ENCODE measurements at regions not wholly inside any gene's neighbourhood (a gene's known extent, or its start where the extent isn't known, plus 50 kb on each side); places are given as distances from the start of the nearest gene placed in this dataset.
A peak's percentile ranks its signal among the peaks of the same experiment; 100 is the strongest.
"Not testable (repeated sequence)": the region's sequence is repeated elsewhere in the genome, so short reads cannot be mapped to it uniquely, and the experiment has no call there.

DNA sequence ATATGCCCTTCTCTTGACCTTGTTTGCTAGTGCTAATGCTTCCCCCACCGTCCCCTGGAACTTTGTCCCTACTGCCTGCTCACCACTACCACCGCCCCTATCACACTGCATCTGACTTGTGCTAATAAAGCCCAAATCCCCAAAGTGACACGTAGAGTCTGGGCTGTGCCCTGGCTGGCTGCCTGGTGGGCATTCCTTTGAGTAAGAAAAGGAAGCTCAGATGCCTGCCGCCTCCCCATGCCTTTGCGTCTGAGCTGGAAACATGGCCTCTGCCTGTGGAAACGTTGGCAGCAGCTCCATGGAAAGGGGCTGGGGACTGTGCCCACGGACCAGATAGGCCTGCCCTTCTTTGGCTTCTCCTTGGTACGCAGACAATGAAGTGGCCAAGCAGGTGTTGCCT, 138.3 kb downstream of the CYP26A1 start:
- in situ Hi-C loops (cut with HindIII; ENCODE audit: low pct_ligation_motif_present, low pct_unique_long_range_greater_than_20kb, low sequenced_read_pairs), result no loop called here

DNA sequence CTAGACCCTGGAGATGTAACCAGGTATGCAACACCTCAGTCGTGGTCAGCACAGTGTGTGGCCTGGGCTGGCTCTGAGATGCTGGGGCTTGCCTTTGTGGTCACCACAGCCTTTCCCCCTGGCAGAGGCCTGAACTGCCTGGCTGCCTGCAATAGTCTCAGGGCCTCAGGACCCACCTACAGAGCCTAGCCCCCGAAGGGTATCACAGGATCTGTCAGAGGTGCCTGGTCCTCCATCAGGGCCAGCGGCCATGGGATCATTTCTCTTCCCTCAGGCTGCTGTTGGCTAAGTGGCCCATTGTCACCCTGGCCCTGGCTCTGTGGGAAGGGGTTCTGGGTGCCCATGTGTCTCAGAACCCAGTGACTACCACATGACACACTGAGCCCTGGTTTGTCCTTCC, 141.6 kb downstream of the CYP26A1 start:
- in situ Hi-C loops (cut with HindIII; ENCODE audit: low pct_ligation_motif_present, low pct_unique_long_range_greater_than_20kb, low sequenced_read_pairs), result no loop called here
- DNase-seq, result no peak

More for the DNA sequence above, 138.3 kb downstream of the CYP26A1 start:
- DNase-seq, result no peak

DNA sequence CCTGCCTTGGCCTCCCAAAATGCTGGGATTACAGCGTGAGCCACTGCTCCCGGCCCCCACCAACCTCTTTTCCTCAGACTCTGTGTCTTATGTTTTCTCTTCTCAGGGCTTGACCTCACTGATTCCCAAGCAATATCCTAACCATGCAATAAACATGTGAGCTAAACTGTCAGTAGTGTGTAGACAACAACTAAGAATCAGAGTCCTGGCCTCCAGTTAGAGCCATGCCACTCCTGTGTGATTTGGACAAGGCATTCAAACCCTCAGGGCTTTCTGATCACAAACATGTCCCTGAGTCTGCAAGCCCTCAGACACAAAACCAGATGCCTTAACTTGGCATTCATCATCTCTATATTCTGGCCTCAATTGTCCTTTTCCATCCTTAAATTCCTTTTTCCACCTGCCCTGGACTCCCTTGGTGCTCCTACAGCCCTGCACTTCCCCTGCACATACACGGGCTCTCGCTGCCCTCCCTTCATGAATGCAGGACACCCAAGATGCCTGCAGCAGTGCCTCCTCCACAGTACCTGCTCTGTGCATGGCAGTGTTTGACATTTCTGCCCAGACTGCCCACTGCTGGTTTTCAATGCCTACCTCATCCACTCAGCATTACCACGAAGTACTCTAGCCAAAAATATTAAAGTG, 142.8 kb downstream of the CYP26A1 start:
- no peak for DNase-seq
- in situ Hi-C loops (cut with HindIII; ENCODE audit: low pct_ligation_motif_present, low pct_unique_long_range_greater_than_20kb, low sequenced_read_pairs), result no loop called here

DNA sequence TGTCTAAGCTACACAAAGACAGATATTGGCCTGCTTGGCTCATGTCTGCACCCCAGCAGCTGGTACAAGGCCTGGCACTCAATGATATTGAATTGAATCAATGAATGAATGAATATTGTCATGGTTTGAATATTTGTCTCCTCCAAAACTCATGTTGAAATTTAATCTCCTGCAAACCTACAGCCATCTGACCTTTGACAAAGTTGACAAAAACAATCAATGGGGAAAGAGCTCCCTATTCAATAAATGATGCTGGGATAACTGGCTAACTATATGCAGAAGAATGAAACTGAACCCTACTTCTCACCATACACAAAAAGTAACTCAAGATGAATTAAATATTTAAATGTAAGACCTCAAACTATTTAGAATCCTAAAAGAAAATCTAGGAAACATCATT, 144.7 kb downstream of the CYP26A1 start:
- no peak for DNase-seq
- in situ Hi-C loops (cut with HindIII; ENCODE audit: low pct_ligation_motif_present, low pct_unique_long_range_greater_than_20kb, low sequenced_read_pairs), result no loop called here

DNA sequence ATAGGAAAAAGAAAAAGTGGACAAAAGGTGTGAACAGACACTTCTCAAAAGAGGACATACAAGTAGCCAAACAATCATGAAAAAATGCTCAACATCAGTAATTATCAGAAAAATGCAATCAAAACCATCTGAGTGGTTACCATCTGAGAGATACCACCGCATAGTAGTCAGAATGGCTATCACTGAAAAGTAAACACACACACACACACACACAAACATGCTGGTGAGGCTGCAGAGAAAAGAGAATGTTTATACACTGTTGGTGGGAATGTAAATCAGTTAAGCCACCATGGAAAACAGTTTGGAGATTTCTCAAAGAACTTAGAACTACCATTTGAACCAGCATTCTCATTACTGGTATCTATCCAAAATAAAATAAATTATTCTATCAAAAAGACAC, 145.7 kb downstream of the CYP26A1 start:
- in situ Hi-C loops (cut with HindIII; ENCODE audit: low pct_ligation_motif_present, low pct_unique_long_range_greater_than_20kb, low sequenced_read_pairs), result no loop called here
- no peak for DNase-seq

DNA sequence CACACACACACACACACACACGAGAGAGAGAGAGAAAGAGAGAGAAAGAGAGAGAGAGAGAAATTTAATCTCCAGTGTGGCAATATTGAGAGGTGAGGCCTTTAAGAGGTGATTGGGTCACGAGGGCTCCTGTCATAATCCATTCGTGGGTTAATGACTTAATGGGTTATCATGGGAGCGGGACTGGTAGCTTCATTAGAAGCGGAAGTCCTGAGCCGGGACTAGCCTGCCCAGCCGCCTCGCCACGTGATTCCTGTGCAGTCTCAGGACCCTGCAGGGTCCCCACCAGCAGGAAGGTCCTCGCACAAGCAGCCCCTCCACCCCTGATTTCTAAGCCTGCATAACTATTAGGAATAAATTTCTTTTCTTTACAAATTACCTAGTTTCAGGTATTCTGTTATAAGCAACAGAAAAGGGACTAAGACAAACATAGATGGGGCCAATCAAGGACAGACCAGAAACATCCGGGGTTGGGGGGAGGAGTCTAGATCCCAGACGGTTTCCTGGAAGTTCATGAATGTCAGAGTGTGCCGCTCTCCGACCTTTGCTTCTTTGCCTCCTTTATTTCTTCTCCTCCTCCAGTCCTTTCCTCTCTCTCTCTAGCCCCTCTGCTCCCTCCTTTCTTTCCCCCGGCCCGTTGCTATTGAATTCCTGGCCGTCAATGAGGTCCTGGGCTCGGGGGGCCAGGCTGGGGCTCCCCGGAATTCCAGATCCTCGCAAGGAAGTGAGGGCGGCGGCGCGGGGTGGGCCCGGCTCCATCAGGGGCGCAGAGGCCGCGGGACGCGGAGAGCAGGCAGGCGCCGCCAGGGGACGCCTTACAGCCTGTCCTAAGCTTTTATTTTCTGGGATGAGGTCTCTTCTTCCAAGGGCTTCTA, 146.8 kb downstream of the CYP26A1 start:
- in situ Hi-C loops (cut with HindIII; ENCODE audit: low pct_ligation_motif_present, low pct_unique_long_range_greater_than_20kb, low sequenced_read_pairs), result no loop called here
- DNase-seq, result no peak

DNA sequence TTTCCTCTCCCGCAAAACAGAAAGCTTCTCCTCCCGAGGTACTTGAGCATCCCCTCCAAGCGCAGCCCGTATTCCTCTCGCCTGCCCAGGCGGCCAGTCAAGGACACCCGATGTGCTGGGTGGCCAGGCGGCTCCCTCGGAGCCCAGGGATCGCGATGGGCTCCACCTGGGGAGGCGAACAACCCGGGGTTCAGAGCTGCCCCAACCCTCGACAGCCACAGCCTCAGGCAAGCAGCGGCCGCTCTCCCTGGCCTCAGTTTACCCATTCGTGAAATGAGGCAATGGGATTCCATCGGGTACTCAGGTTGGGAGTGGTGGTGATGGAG, 147.4 kb downstream of the CYP26A1 start:
- no peak for DNase-seq
- in situ Hi-C loops (cut with HindIII; ENCODE audit: low pct_ligation_motif_present, low pct_unique_long_range_greater_than_20kb, low sequenced_read_pairs), result no loop called here

DNA sequence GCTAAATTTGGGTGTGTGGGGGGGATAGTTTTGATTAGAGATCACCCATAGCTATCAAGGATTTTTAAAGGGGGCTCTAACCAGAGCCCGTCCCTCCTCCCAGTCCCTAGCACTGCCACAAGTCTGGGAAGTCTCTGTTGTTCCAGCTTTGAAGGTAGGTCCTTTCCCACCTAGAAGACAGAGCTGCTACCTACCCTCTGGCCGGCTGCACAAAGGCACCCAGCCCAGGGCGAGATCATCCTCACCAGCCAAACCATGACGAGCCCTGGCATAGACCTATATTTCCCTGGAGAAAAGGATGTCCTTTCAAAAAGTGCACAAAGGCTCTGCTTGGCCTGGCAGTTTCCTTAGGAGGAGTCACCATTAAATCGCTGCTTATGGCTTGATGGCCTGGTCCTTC, 147.8 kb downstream of the CYP26A1 start:
- DNase-seq, result no peak
- in situ Hi-C loops (cut with HindIII; ENCODE audit: low pct_ligation_motif_present, low pct_unique_long_range_greater_than_20kb, low sequenced_read_pairs), result no loop called here

DNA sequence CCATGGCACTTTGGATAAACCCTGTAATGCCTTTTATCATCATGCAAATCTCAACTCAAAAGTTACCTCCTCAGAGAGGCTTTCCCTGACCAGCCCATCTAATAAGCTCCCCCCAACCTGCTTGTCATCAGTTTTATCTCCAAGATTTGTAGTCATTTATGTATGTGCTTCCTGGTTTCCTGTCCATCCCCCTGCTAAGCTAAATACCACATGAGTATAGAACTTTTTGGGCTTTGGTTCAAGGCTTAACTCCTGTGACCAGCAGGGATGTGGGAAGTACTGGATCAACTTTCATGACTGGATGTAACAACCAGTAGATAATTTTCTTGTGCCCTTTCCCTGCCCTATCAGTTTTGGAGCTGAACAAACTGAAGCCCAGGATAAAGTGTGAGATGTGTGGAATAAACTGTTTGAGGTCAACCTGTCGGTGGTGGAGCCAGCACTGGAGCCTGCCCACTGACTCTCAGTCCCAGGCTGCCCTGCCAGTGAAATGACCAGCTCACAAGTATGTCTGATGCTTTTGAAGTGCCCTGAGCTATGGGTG, 148.6 kb downstream of the CYP26A1 start:
- in situ Hi-C loops (cut with HindIII; ENCODE audit: low pct_ligation_motif_present, low pct_unique_long_range_greater_than_20kb, low sequenced_read_pairs), result no loop called here

DNA sequence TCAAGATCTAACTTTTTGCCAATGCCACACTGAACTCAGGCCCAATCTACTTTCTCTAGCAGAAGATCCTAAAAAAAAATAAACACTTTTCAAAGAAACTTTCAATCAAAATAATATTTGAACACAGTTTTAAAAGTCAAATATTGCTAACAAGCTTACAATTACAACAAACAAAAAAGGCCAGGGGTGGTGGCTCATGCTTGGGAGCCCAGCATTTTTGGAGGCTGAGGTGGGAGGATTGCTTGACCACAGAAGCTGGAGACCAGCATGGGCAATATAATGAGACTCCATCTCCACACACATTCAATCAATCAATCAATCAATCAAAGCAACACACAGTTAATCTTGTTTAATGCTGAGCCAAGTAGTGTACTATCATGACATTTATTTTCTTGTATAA, 149.2 kb downstream of the CYP26A1 start:
- DNase-seq, result no peak
- in situ Hi-C loops (cut with HindIII; ENCODE audit: low pct_ligation_motif_present, low pct_unique_long_range_greater_than_20kb, low sequenced_read_pairs), result no loop called here

More for the DNA sequence above, 148.6 kb downstream of the CYP26A1 start:
- no peak for DNase-seq

DNA sequence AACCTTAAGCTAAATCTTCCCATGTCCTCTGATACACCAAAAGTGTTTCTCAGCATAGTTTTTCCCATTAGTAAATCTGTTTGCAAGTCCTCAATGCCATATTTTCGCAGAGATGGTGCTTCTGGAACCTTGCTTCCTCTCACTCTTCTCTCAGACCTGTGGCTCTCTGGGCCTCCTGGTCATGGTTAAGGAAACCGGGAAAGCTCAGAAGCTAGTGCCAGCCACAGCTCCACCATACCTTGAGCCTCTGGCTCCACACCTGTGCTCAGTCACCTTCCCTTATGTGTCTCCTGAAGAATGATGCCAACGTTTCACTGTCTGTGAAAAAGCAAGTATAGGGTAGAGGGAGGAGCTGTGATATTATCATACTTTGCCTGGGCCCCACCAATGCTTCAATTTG, 149.6 kb downstream of the CYP26A1 start:
- in situ Hi-C loops (cut with HindIII; ENCODE audit: low pct_ligation_motif_present, low pct_unique_long_range_greater_than_20kb, low sequenced_read_pairs), result no loop called here

DNA sequence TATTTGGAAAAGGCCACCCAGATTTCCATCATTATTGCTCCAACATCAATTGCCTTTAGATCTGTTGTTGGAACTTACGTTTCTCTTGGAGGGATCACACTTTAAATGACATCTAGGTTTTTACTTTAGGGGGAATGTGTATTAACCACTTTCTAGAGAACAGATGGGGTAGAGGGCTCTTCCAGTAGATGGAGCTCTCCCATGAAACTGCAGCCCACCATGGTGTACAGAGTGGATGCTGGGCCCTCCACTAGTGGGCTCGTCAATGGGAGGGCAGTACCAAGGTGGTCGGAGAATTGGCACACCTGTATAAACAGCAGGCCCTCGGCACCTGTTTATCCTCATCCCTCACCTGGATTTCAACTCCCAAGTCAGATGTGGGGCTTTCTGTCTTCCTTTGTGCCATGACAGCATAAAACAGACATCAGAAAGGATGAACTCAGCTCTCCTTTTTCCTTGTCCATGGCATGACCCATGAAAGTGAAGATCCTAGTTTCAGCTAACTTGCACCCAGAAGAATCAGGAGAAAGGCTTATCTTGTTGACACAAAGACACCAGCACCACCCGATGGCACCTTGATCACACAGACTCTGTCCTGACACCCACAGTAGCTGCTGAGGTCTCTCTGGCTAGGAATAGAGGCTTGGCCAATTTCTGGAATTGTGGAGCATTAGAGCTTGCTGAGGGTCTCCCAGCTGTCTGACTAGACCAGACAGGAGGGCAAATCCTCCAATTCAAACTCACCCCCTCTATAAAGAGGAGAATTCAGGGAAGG, 150.5 kb downstream of the CYP26A1 start:
- peak; percentile 12 for DNase-seq
- in situ Hi-C loops (cut with HindIII; ENCODE audit: low pct_ligation_motif_present, low pct_unique_long_range_greater_than_20kb, low sequenced_read_pairs), result no loop called here

More for the DNA sequence above, 149.6 kb downstream of the CYP26A1 start:
- no peak for DNase-seq

DNA sequence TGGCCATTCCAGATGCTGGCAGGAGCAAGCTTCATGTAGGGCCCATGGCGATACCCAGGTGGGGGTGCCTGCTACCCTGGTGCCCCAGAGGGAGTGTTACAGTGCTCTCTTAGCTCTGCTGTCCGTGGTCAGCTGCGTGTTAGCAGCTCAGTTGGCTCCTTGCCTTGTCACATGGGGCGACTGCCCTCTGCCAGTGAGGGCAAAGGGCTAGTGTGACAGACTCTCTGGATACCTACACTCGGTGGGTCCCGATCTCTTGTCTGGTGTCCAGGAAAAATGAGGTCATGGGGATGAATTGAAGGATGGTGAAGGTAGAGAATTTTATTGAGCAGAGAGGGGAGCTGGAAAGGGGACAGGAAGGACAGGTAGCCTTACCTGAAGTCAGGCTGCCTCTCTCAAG, 152.2 kb downstream of the CYP26A1 start:
- no peak for DNase-seq
- in situ Hi-C loops (cut with HindIII; ENCODE audit: low pct_ligation_motif_present, low pct_unique_long_range_greater_than_20kb, low sequenced_read_pairs), result no loop called here

DNA sequence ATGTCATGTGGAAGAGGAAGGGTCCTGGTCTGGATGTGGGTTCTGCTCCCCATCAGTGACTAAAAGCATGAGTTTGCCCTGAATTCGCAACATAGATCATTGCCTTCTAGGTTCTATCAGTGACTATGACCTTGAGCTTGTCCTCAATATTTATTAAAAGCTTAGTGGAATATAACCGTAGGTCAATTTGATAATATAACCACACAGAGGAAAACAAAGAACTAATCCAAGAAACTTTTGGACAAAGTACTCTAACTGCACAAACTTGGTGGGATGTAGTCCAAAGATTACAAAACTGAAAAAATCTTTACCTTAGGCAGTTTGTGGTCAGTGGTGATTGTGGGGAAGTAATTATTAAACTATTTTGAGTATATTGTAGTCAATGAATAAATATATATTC, 152.9 kb downstream of the CYP26A1 start:
- DNase-seq, result no peak
- in situ Hi-C loops (cut with HindIII; ENCODE audit: low pct_ligation_motif_present, low pct_unique_long_range_greater_than_20kb, low sequenced_read_pairs), result no loop called here

DNA sequence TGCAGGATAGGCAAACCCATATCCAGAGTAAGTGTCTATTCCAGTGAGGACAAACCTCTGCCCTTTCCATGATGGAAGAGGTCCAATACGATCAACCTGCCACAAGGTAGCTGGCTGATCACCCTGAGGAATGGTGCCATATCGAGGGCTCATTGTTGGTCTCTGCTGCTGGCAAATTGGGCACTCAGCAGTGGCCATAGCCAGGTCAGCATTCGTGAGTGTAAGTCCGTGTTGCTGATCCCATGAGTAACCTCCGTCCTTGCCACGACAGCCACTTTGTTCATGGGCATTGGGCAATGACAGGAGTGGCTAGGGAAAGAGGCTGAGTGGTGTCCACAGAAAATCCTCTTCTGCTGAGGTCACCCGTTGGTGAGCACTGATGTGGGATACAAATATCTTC, 156.9 kb downstream of the CYP26A1 start:
- DNase-seq; in situ Hi-C loops (cut with HindIII; ENCODE audit: low pct_ligation_motif_present, low pct_unique_long_range_greater_than_20kb, low sequenced_read_pairs): not testable (repeated sequence)

DNA sequence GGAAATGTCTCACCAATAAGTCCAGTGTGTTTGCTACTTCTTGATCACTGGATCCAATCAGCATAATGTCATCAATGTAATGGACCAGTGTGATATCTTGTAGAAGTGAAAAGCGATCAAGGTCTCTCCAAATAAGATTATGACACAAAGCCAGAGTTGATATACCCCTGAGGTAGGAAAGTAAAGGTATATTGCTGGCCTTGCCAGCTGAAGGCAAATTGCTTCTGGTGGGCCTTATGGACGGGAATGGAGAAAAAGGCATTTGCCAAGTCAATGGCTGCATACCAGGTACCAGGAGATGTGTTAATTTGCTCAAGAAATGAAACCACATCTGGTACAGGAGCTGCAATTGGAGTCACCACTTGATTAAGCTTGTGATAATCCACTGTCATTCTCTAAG, 158.5 kb downstream of the CYP26A1 start:
- in situ Hi-C loops (cut with HindIII; ENCODE audit: low pct_ligation_motif_present, low pct_unique_long_range_greater_than_20kb, low sequenced_read_pairs); DNase-seq: not testable (repeated sequence)

DNA sequence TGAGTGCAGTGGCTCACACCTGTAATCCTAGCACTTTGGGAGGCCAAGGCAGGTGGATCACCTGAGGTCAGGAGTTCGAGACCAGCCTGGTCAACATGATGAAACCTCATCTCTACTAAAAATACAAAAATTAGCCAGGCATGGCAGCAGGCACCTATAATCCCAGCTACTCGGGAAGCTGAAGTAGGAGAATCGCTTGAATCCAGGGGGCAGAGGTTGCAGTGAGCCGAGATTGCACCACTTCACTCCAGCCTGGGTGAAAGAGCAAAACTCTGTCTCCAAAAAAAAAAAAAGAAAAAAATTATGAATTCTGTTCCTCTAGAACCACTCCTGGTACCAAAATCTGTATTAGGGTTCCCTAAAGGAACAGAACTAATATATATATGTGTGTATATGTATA, 161.2 kb downstream of the CYP26A1 start:
- DNase-seq; in situ Hi-C loops (cut with HindIII; ENCODE audit: low pct_ligation_motif_present, low pct_unique_long_range_greater_than_20kb, low sequenced_read_pairs): not testable (repeated sequence)

DNA sequence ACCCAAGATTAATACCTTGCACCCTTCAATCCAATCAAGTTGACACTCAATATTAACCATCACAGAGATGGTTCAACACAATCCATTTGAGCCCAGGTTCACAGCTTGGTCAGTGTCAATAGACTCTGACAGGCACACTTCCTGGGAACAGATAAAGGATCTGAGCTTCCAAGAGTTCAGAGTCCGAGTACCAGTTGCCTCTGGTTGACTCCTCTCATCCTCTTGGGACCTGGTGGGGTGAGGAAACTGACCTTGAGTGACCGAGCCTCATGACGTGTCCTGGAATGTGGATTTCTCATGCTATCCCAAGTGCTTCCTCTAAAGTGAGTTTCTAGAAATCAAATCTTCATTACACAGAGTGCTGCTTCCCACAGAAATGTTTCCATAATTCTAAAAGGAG, 162.0 kb downstream of the CYP26A1 start:
- in situ Hi-C loops (cut with HindIII; ENCODE audit: low pct_ligation_motif_present, low pct_unique_long_range_greater_than_20kb, low sequenced_read_pairs), result no loop called here
- no peak for DNase-seq

DNA sequence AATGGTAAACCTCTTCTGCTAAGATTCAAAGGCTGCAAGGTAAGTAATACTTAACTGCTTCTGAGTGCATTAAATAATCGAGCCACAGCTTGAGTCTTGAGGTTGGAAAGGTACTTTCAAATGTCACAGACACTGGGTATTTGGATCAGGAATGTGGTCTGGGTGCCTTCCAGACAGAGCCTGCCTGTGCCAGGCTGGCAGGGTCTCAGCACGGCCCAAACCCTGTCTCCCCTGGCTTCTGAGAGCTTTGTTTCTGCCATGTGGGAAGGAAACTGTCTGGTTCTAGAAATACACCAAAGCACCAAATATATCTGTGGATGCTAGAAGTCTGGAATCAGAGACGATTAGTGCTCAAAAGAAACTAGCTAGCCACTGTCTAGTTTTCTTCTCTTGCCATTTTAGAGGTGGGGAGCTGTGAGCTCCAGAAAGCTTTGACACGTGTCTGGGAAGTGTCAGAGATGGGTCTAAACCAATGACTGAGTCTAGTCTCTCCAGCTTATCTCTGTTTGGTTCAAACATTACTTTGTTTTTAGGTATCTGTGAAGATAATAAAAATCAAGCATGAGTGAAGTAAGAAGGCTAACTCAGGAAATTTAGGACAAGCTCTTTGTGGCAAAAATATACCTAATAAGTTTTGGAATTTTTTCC, 162.8 kb downstream of the CYP26A1 start:
- in situ Hi-C loops (cut with HindIII; ENCODE audit: low pct_ligation_motif_present, low pct_unique_long_range_greater_than_20kb, low sequenced_read_pairs), result no loop called here
- no peak for DNase-seq
